ENCODE measurements at regions not wholly inside any gene's neighbourhood (a gene's known extent, or its start where the extent isn't known, plus 50 kb on each side); places are given as distances from the start of the nearest gene placed in this dataset.

- no peak overlapping the region for H3K4me3 ChIP-seq
- no peaks in the 10 kb centered on the region for H4K20me1 ChIP-seq (ENCODE audit: insufficient read depth, poor library complexity, severe bottlenecking)
- H2AFZ ChIP-seq = no peak overlapping the region
- H3K79me2 ChIP-seq = no peaks in the 10 kb centered on the region
- no peak overlapping the region for H3K27ac ChIP-seq
- H3K9me3 ChIP-seq (ENCODE audit: low read depth) = no peaks in the 10 kb centered on the region
- TF ChIP-seq EZH2 (IDR thresholded peaks at IDR 0.05; ENCODE audit: borderline replicate concordance) (no peak), EZH2phosphoT487 (IDR thresholded peaks at IDR 0.05; ENCODE audit: low read depth, severe bottlenecking, unreplicated experiment) (no peak), CTCF (IDR thresholded peaks at IDR 0.05; ENCODE audit: poor library complexity) (no peak)
- no peaks in the 10 kb centered on the region for H3K4me1 ChIP-seq (ENCODE audit: insufficient read depth)
- H3K9me2 ChIP-seq (replicated peaks; ENCODE audit: insufficient read depth) = no peaks in the 10 kb centered on the region
- DNase-seq (ENCODE audit: low spot score) = no peak
- H3K27me3 ChIP-seq = no peaks in the 10 kb centered on the region
- H3K36me3 ChIP-seq (replicated peaks; ENCODE audit: insufficient read depth, low read depth) = no peaks in the 10 kb centered on the region
- WGBS (ENCODE audit: low lambda C conversion rate, missing lambda C conversion rate) = 100% methylated on average over 3 of the region's 3 CpGs
- no peak overlapping the region for H3K4me2 ChIP-seq
Measured at GRCh38 chr12:88703790-88704189, 123.5 kb upstream of the KITLG start.

DNA sequence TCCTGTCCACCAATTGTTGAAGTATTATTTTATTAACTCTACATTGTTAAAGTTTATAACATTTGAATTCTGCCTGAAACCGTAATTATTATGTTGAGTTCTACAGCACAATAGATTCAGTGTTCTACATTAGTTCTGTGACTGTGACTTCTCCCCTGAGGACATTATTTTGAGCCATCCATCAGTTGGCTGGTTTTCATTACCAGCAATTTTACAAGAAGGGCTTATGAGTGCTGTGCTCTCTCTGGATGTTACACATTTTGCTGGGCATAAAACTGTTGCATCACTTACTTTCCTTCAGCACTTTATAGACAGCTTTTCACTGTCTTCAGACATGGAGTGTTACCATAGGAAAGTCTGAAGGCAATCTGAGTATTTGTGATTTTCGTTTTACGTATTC, 118.2 kb upstream of the KITLG start:
- H3K9me2 ChIP-seq (replicated peaks; ENCODE audit: insufficient read depth) = no peaks in the 10 kb centered on the region
- DNase-seq (ENCODE audit: low spot score) = no peak
- H3K27me3 ChIP-seq = no peaks in the 10 kb centered on the region
- no peak overlapping the region for H3K4me2 ChIP-seq
- WGBS (ENCODE audit: low lambda C conversion rate, missing lambda C conversion rate) = 61% methylated on average over 3 of the region's 3 CpGs
- no peaks in the 10 kb centered on the region for H3K9me3 ChIP-seq (ENCODE audit: low read depth)
- no peak overlapping the region for H2AFZ ChIP-seq
- no peaks in the 10 kb centered on the region for H3K4me1 ChIP-seq (ENCODE audit: insufficient read depth)
- no peak for TF ChIP-seq EZH2 (IDR thresholded peaks at IDR 0.05; ENCODE audit: borderline replicate concordance)
- no peaks in the 10 kb centered on the region for H4K20me1 ChIP-seq (ENCODE audit: insufficient read depth, poor library complexity, severe bottlenecking)
- H3K36me3 ChIP-seq (replicated peaks; ENCODE audit: insufficient read depth, low read depth) = no peaks in the 10 kb centered on the region
- H3K79me2 ChIP-seq = no peaks in the 10 kb centered on the region
- no peak overlapping the region for H3K4me3 ChIP-seq
- H3K27ac ChIP-seq = no peak overlapping the region

GRCh38 chr12:88693837-88694445, 113.7 kb upstream of the KITLG start:
- WGBS (ENCODE audit: low lambda C conversion rate, missing lambda C conversion rate) = 81% methylated on average over 1 of the region's 1 CpG
- no peaks in the 10 kb centered on the region for H3K27me3 ChIP-seq
- DNase-seq (ENCODE audit: low spot score) = no peak

DNA sequence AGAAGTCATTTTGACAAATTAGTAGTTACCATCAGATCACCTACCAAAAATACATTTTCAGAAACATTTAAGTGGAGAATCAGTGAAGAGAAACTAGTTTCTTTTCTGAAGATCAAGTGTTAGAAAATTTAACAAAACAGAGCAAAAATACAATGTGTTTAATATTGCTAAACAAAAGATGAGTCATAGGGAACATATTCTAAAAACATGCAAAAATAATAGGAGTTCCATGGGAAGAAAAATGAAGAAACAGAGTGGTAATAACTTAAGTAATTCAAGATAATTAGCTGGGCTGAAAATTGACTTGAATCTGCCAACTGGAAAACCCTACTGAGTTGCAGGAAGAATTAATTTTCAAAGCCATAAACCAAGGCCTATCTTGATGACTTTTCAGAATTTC, 111.5 kb upstream of the KITLG start:
- H3K27ac ChIP-seq = no peak overlapping the region
- H3K27me3 ChIP-seq = no peaks in the 10 kb centered on the region
- no peaks in the 10 kb centered on the region for H3K4me1 ChIP-seq (ENCODE audit: insufficient read depth)
- no peak overlapping the region for H3K4me2 ChIP-seq
- TF ChIP-seq EZH2phosphoT487 (IDR thresholded peaks at IDR 0.05; ENCODE audit: low read depth, severe bottlenecking, unreplicated experiment) (no peak), CTCF (IDR thresholded peaks at IDR 0.05; ENCODE audit: poor library complexity) (no peak), EZH2 (IDR thresholded peaks at IDR 0.05; ENCODE audit: borderline replicate concordance) (no peak)
- no peaks in the 10 kb centered on the region for H4K20me1 ChIP-seq (ENCODE audit: insufficient read depth, poor library complexity, severe bottlenecking)
- no peak overlapping the region for H3K4me3 ChIP-seq
- no peaks in the 10 kb centered on the region for H3K79me2 ChIP-seq
- H3K36me3 ChIP-seq (replicated peaks; ENCODE audit: insufficient read depth, low read depth) = no peaks in the 10 kb centered on the region
- H2AFZ ChIP-seq = no peak overlapping the region
- no peaks in the 10 kb centered on the region for H3K9me3 ChIP-seq (ENCODE audit: low read depth)
- no peaks in the 10 kb centered on the region for H3K9me2 ChIP-seq (replicated peaks; ENCODE audit: insufficient read depth)
- DNase-seq (ENCODE audit: low spot score) = no peak

More at GRCh38 chr12:88693837-88694445, 113.7 kb upstream of the KITLG start:
- Histone ChIP-seq H2AFZ (no peak overlapping the region), H3K36me3 (replicated peaks; ENCODE audit: insufficient read depth, low read depth) (no peaks in the 10 kb centered on the region), H3K27ac (no peak overlapping the region), H3K4me3 (no peak overlapping the region), H3K4me1 (ENCODE audit: insufficient read depth) (no peaks in the 10 kb centered on the region), H4K20me1 (ENCODE audit: insufficient read depth, poor library complexity, severe bottlenecking) (no peaks in the 10 kb centered on the region), H3K79me2 (no peaks in the 10 kb centered on the region), H3K9me2 (replicated peaks; ENCODE audit: insufficient read depth) (no peaks in the 10 kb centered on the region), H3K4me2 (no peak overlapping the region), H3K9me3 (ENCODE audit: low read depth) (no peaks in the 10 kb centered on the region)
- TF ChIP-seq EZH2phosphoT487 (IDR thresholded peaks at IDR 0.05; ENCODE audit: low read depth, severe bottlenecking, unreplicated experiment) (no peak), EZH2 (IDR thresholded peaks at IDR 0.05; ENCODE audit: borderline replicate concordance) (no peak), CTCF (IDR thresholded peaks at IDR 0.05; ENCODE audit: poor library complexity) (no peak)

Data from hepatocyte (in vitro differentiated cells).